GM12875 (cell line): ENCODE measurements at regions not wholly inside any gene's neighbourhood (a gene's known extent, or its start where the extent isn't known, plus 50 kb on each side); places are given as distances from the start of the nearest gene placed in this dataset.

Experiments used
- H3K4me3 ChIP-seq: one replicate; pipeline ENCODE4 v1.5.1; 2011; ENCODE audit warnings: low read depth, low read length, control low read depth
- TF ChIP-seq, protein P1 (sequence below): IDR thresholded peaks from 2 replicates; pipeline ENCODE4 v1.5.1; 2011; ENCODE audit warnings: low read depth, mild to moderate bottlenecking, control low read depth, inconsistent platforms, low read length, moderate library complexity, borderline replicate concordance; ENCODE audit not compliant: insufficient read depth

DNA sequence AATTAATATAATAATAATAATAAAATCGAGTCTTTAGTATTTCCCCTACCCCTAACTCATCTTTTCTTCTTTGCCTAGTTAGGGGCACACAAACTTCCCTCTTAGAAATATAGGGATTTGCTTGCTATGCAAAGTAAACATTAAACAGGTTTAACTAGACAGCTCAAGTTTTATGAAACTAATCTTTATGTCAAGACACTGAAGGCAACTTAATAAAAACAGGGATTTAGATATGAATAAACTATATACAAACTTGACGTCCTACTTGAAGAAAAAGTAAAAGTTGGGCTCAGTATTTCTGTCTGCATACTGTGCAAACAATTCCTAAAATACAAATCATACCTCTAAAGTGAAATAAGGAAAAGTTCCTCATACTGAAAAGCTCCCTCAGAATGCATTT, 52.1 kb upstream of the CAV2 start:
- TF ChIP-seq, protein P1, sequence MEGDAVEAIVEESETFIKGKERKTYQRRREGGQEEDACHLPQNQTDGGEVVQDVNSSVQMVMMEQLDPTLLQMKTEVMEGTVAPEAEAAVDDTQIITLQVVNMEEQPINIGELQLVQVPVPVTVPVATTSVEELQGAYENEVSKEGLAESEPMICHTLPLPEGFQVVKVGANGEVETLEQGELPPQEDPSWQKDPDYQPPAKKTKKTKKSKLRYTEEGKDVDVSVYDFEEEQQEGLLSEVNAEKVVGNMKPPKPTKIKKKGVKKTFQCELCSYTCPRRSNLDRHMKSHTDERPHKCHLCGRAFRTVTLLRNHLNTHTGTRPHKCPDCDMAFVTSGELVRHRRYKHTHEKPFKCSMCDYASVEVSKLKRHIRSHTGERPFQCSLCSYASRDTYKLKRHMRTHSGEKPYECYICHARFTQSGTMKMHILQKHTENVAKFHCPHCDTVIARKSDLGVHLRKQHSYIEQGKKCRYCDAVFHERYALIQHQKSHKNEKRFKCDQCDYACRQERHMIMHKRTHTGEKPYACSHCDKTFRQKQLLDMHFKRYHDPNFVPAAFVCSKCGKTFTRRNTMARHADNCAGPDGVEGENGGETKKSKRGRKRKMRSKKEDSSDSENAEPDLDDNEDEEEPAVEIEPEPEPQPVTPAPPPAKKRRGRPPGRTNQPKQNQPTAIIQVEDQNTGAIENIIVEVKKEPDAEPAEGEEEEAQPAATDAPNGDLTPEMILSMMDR, result no peak
- no peak overlapping the region for H3K4me3 ChIP-seq

DNA sequence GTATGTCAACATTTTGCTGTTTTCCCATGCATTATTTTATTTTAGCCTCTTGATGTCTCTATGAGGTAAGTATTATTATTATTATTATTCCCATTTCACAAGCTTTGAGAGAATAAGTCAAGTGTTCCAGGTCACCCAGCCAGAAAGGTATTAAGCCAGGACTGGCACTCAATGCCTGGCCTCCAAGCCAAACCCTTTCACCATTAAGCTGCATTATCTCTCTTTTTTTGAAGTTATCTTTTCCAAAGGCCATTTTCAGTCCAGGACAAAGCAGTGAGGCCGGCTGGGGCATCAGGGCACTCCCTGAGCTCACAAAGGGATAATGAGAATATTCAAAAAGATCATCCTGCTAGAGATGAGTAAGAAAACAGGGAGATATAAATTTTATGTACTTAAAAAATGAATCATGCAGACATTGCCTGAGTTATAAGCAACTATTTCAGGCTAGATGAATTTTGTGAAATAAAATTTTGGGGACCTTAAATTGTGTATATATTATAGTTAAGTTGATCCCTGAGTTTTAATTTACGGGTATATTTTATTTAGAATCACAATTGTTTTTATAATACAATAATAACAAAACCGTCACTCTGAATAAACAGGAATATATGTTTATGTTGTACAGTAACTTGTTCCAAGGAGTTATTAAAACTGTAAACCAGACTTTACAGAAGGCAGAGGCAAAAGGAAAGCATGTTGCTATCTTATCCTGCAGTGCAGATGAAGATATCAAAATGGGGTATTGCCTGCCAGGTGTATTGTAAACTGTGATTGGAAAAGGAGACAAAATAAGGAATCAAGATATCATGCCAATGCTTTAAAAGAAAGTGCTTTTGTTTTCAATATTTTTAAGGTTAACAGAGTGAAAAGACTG, 51.3 kb upstream of the CAV2 start:
- TF ChIP-seq, protein P1, result no peak
- no peak overlapping the region for H3K4me3 ChIP-seq

DNA sequence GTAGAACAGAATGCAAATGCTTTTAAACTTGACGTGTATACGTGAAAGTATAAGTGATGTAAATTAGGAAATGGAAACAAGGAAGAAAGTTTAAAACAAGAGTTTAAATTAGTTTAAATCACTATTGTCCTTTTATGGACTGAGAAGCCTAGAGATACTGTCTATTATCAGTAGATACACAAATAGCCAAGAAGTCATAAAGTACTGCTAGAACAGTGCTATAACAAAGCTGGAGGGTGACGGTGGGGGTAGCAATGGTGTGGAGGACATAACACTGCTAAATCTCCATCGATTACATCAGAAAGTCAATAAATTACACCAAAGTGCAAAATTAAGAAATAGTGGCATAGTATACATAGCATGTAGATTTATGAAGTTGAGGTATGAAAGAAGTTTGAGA, 50.1 kb upstream of the CAV2 start:
- no peak overlapping the region for H3K4me3 ChIP-seq

More for the DNA sequence above, 50.1 kb upstream of the CAV2 start:
- TF ChIP-seq, protein P1, result no peak
